AG08396 (cell line): ENCODE measurements at regions not wholly inside any gene's neighbourhood (a gene's known extent, or its start where the extent isn't known, plus 50 kb on each side); places are given as distances from the start of the nearest gene placed in this dataset.

Experiments
- DNase-seq: peaks from one replicate; pipeline ENCODE4 v3.0.0; 2012; ENCODE audit warnings: low spot score, mixed read lengths

- no peak for DNase-seq
These were observed 205.1 kb upstream of the TLL1 start for GRCh38 chr4:165667969-165668368.

GRCh38 chr4:165668694-165669093 is 204.3 kb upstream of the TLL1 start:
- DNase-seq, result no peak

GRCh38 chr4:165677081-165677480 is 196.0 kb upstream of the TLL1 start:
- no peak for DNase-seq

- no peak for DNase-seq
These were observed 194.7 kb upstream of the TLL1 start for GRCh38 chr4:165678236-165678935.

GRCh38 chr4:165678936-165679325 is 194.1 kb upstream of the TLL1 start:
- DNase-seq, result no peak

GRCh38 chr4:165680821-165681220 is 192.2 kb upstream of the TLL1 start:
- DNase-seq, result no peak

- DNase-seq, result no peak
These were observed 190.4 kb upstream of the TLL1 start for GRCh38 chr4:165682611-165683010.

- DNase-seq, result peak; percentile 23
These were observed 188.7 kb upstream of the TLL1 start for GRCh38 chr4:165684177-165684805.

GRCh38 chr4:165686756-165687155 is 186.3 kb upstream of the TLL1 start:
- no peak for DNase-seq

- no peak for DNase-seq
These were observed 183.9 kb upstream of the TLL1 start for GRCh38 chr4:165689159-165689558.

- no peak for DNase-seq
These were observed 181.0 kb upstream of the TLL1 start for GRCh38 chr4:165692082-165692481.

GRCh38 chr4:165698272-165698671 is 174.8 kb upstream of the TLL1 start:
- no peak for DNase-seq

- no peak for DNase-seq
These were observed 174.0 kb upstream of the TLL1 start for GRCh38 chr4:165699055-165699454.

GRCh38 chr4:165700855-165701254 is 172.2 kb upstream of the TLL1 start:
- no peak for DNase-seq

- no peak for DNase-seq
These were observed 165.9 kb upstream of the TLL1 start for GRCh38 chr4:165707128-165707527.

- no peak for DNase-seq
These were observed 163.5 kb upstream of the TLL1 start for GRCh38 chr4:165709516-165709915.

GRCh38 chr4:165709973-165710526 is 163.0 kb upstream of the TLL1 start:
- DNase-seq, result no peak

GRCh38 chr4:165711436-165711835 is 161.6 kb upstream of the TLL1 start:
- no peak for DNase-seq

GRCh38 chr4:165711912-165712311 is 161.1 kb upstream of the TLL1 start:
- no peak for DNase-seq

GRCh38 chr4:165714650-165715049 is 158.4 kb upstream of the TLL1 start:
- no peak for DNase-seq

GRCh38 chr4:165715211-165715610 is 157.8 kb upstream of the TLL1 start:
- no peak for DNase-seq

- no peak for DNase-seq
These were observed 157.0 kb upstream of the TLL1 start for GRCh38 chr4:165715989-165716388.

GRCh38 chr4:165716472-165716871 is 156.6 kb upstream of the TLL1 start:
- no peak for DNase-seq

GRCh38 chr4:165718660-165719059 is 154.4 kb upstream of the TLL1 start:
- DNase-seq, result no peak
